Esophagus squamous epithelium (tissue), 5 donors: ENCODE measurements at regions not wholly inside any gene's neighbourhood (a gene's known extent, or its start where the extent isn't known, plus 50 kb on each side); places are given as distances from the start of the nearest gene placed in this dataset.
"Not testable (repeated sequence)": the region's sequence is repeated elsewhere in the genome, so short reads cannot be mapped to it uniquely, and the experiment has no call there.

Experiments
- DNase-seq: peaks from one replicate; lab custom pipeline; 2025; lab: John Stamatoyannopoulos, UW
- H3K27ac ChIP-seq, 4 donors: fragments of 200-600 bp; sonication (generic); one replicate each; pipeline ENCODE4 v1.5.1; 2016 to 2019; ENCODE audit warnings: mild to moderate bottlenecking in 1 of 4
- H3K27me3 ChIP-seq, 4 donors: fragments of 200-600 bp; sonication (generic); 1 replicate in 3 of 4; 2 replicates in 1 of 4; pipeline versions ENCODE4 v1.5.1 to v1.6.0; 2017 to 2021; ENCODE audit warnings: antibody characterized with exemption in 1 of 4
- H3K36me3 ChIP-seq, 3 donors: fragments of 200-600 bp; sonication (generic); one replicate each; pipeline ENCODE4 v1.5.1; 2016 to 2019
- H3K4me1 ChIP-seq, 3 donors: fragments of 200-600 bp; sonication (generic); one replicate each; pipeline ENCODE4 v1.5.1; 2017 to 2019
- H3K4me3 ChIP-seq, 4 donors: fragments of 200-600 bp; sonication (generic); 1 replicate in 3 of 4; 2 replicates in 1 of 4; pipeline ENCODE4 v1.5.1; 2016 to 2019; ENCODE audit warnings: mild to moderate bottlenecking in 2 of 4, moderate library complexity in 1 of 4
- H3K9me3 ChIP-seq, 3 donors: fragments of 200-600 bp; sonication (generic); one replicate each; pipeline ENCODE4 v1.5.1; 2016 to 2019
- CTCF ChIP-seq, 6 experiments: fragments of 450-650 bp in 4 of 6; fragments of 200-600 bp in 2 of 6; sonication (generic) in 2 of 6; IDR thresholded peaks; one replicate each; pipeline ENCODE4 v1.5.1; 2016 to 2019; ENCODE audit warnings: antibody characterized with exemption in 6 of 6, mild to moderate bottlenecking in 4 of 6, moderate library complexity in 4 of 6
- POLR2A ChIP-seq, 4 donors: fragments of 450-650 bp; IDR thresholded peaks; one replicate each; pipeline ENCODE4 v1.6.1; 2017; ENCODE audit warnings: antibody characterized with exemption in 4 of 4, mild to moderate bottlenecking in 4 of 4, moderate library complexity in 3 of 4
- WGBS, 2 donors: methylation state at CpG; one replicate each; pipeline ENCODE4 v1.1.5; 2018; 5-methylcytosine and 5-hydroxymethylcytosine counted together
- intact Hi-C: fragments of 100-400 bp; cut with DNase I; formaldehyde crosslinking; loops from one replicate; pipeline ENCODE4 v1.15.0; 2022
- donor health status: DM: yes; HTN: yes; CAD: no.

- no peaks in the 10 kb centered on the region for H3K9me3 ChIP-seq
- no peaks in the 10 kb centered on the region for H3K27me3 ChIP-seq
- DNase-seq = no peak
- WGBS, 2 donors = 83 to 88% methylated on average over 2 of the region's 2 CpGs
- intact Hi-C loops = no loop called here
- H3K36me3 ChIP-seq = no peaks in the 10 kb centered on the region
- no peak overlapping the region for H3K27ac ChIP-seq
- no peak overlapping the region for H3K4me3 ChIP-seq
- no peaks in the 10 kb centered on the region for H3K4me1 ChIP-seq
- TF ChIP-seq CTCF (IDR thresholded peaks at IDR 0.05) = no peak
- no peak for TF ChIP-seq POLR2A (IDR thresholded peaks at IDR 0.05)
Observed at GRCh38 chr5:72644296-72644695, 137.1 kb upstream of the ZNF366 start.

- WGBS, 2 donors = 85 to 94% methylated on average over 2 of the region's 2 CpGs
- no peaks in the 10 kb centered on the region for H3K4me1 ChIP-seq
- intact Hi-C loops = no loop called here
- no peaks in the 10 kb centered on the region for H3K27me3 ChIP-seq
- H3K36me3 ChIP-seq = no peaks in the 10 kb centered on the region
- TF ChIP-seq POLR2A (IDR thresholded peaks at IDR 0.05) = no peak
- TF ChIP-seq CTCF (IDR thresholded peaks at IDR 0.05) = no peak
- no peak for DNase-seq
- H3K27ac ChIP-seq = no peak overlapping the region
- no peaks in the 10 kb centered on the region for H3K9me3 ChIP-seq
- H3K4me3 ChIP-seq = no peak overlapping the region
Observed at GRCh38 chr5:72641164-72641563, 134.0 kb upstream of the ZNF366 start.

GRCh38 chr5:72637058-72637457 is 129.8 kb upstream of the ZNF366 start:
- no peaks in the 10 kb centered on the region for H3K9me3 ChIP-seq
- no peak overlapping the region for H3K27ac ChIP-seq
- no peaks in the 10 kb centered on the region for H3K27me3 ChIP-seq
- DNase-seq = no peak
- no peak for TF ChIP-seq CTCF (IDR thresholded peaks at IDR 0.05)
- no peak for TF ChIP-seq POLR2A (IDR thresholded peaks at IDR 0.05)
- intact Hi-C loops = no loop called here
- no peaks in the 10 kb centered on the region for H3K4me1 ChIP-seq
- no peaks in the 10 kb centered on the region for H3K36me3 ChIP-seq
- no peak overlapping the region for H3K4me3 ChIP-seq

GRCh38 chr5:72636565-72636964 is 129.4 kb upstream of the ZNF366 start:
- H3K36me3 ChIP-seq, H3K27me3 ChIP-seq, H3K4me3 ChIP-seq, H3K4me1 ChIP-seq, intact Hi-C loops, H3K27ac ChIP-seq, H3K9me3 ChIP-seq, DNase-seq: not testable (repeated sequence)
- WGBS, 2 donors = 82 to 95% methylated on average over 2 of the region's 2 CpGs

GRCh38 chr5:72634444-72634843 is 127.2 kb upstream of the ZNF366 start:
- Histone ChIP-seq H3K9me3 (no peaks in the 10 kb centered on the region), H3K36me3 (no peaks in the 10 kb centered on the region), H3K4me1 (no peaks in the 10 kb centered on the region), H3K27me3 (no peaks in the 10 kb centered on the region), H3K4me3 (no peak overlapping the region), H3K27ac (no peak overlapping the region)
- DNase-seq = no peak
- intact Hi-C loops = no loop called here
- TF ChIP-seq POLR2A (IDR thresholded peaks at IDR 0.05) (no peak), CTCF (IDR thresholded peaks at IDR 0.05) (no peak)
- 63 to 89% methylated on average over 2 of the region's 2 CpGs for WGBS, 2 donors

GRCh38 chr5:72633649-72634048 is 126.4 kb upstream of the ZNF366 start:
- DNase-seq = no peak
- intact Hi-C loops = no loop called here
- no peak for TF ChIP-seq POLR2A (IDR thresholded peaks at IDR 0.05)
- no peak for TF ChIP-seq CTCF (IDR thresholded peaks at IDR 0.05)
- Histone ChIP-seq H3K4me3 (no peak overlapping the region), H3K4me1 (no peaks in the 10 kb centered on the region), H3K36me3 (no peaks in the 10 kb centered on the region), H3K27ac (peak overlapping the region in 2 of 4 donors; percentile 34 to 36), H3K9me3 (no peaks in the 10 kb centered on the region), H3K27me3 (no peaks in the 10 kb centered on the region)
- WGBS, 2 donors = 63 to 82% methylated on average over 1 of the region's 1 CpG
